Gastroesophageal sphincter (tissue), 3 donors: ENCODE measurements at regions not wholly inside any gene's neighbourhood (a gene's known extent, or its start where the extent isn't known, plus 50 kb on each side); places are given as distances from the start of the nearest gene placed in this dataset.

Source experiments
- POLR2A ChIP-seq, 2 donors: fragments of 450-650 bp; IDR thresholded peaks; one replicate each; pipeline ENCODE4 v1.6.1; 2017; ENCODE audit warnings: antibody characterized with exemption in 2 of 2, mild to moderate bottlenecking in 2 of 2, moderate library complexity in 1 of 2
- TF ChIP-seq, protein P1 (sequence below), 4 experiments: fragments of 200-600 bp in 2 of 4; fragments of 450-650 bp in 2 of 4; sonication (generic) in 1 of 4; IDR thresholded peaks; one replicate each; pipeline ENCODE4 v1.5.1; 2017 to 2019; ENCODE audit warnings: antibody characterized with exemption in 4 of 4, mild to moderate bottlenecking in 2 of 4, moderate library complexity in 2 of 4

DNA sequence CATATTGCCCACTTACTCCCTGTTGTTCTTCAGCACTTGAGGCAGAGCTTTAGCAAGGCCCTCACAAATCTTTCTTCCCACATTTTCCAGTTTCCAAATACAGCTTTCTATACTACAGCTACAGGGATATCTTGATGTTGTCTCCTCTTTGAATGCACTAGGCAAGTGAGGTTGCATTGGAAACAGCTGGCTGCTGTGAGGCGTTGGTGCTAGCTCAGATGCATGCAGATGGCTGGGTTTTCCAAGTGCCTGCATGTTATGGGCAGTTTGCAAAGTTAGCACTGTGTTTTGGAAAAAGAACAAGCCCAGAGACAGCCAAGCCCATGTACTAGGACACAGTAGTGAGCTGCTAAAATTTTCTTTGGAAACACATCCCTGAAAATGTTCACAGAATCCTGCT is 315.1 kb upstream of the RASGEF1B start:
- TF ChIP-seq, protein P1, sequence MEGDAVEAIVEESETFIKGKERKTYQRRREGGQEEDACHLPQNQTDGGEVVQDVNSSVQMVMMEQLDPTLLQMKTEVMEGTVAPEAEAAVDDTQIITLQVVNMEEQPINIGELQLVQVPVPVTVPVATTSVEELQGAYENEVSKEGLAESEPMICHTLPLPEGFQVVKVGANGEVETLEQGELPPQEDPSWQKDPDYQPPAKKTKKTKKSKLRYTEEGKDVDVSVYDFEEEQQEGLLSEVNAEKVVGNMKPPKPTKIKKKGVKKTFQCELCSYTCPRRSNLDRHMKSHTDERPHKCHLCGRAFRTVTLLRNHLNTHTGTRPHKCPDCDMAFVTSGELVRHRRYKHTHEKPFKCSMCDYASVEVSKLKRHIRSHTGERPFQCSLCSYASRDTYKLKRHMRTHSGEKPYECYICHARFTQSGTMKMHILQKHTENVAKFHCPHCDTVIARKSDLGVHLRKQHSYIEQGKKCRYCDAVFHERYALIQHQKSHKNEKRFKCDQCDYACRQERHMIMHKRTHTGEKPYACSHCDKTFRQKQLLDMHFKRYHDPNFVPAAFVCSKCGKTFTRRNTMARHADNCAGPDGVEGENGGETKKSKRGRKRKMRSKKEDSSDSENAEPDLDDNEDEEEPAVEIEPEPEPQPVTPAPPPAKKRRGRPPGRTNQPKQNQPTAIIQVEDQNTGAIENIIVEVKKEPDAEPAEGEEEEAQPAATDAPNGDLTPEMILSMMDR (IDR thresholded peaks at IDR 0.05), result no peak
- TF ChIP-seq POLR2A (IDR thresholded peaks at IDR 0.05), result no peak
